Suprapubic skin (tissue), 4 donors: ENCODE measurements at regions not wholly inside any gene's neighbourhood (a gene's known extent, or its start where the extent isn't known, plus 50 kb on each side); places are given as distances from the start of the nearest gene placed in this dataset.

Experiments used
- CTCF ChIP-seq, 2 donors: fragments of 200-600 bp in 1 of 2; fragments of 450-650 bp in 1 of 2; sonication (generic) in 1 of 2; IDR thresholded peaks; one replicate each; pipeline ENCODE4 v1.5.1; 2016 to 2019; ENCODE audit warnings: antibody characterized with exemption in 2 of 2, mild to moderate bottlenecking in 1 of 2, moderate library complexity in 1 of 2
- EP300 ChIP-seq: sonication (generic); formaldehyde crosslinking; IDR thresholded peaks from one replicate; pipeline ENCODE4 v1.6.1; 2017; ENCODE audit warnings: antibody characterized with exemption
- POLR2A ChIP-seq, 2 donors: fragments of 450-650 bp; IDR thresholded peaks; one replicate each; pipeline ENCODE4 v1.6.1; 2017; ENCODE audit warnings: antibody characterized with exemption in 2 of 2, mild to moderate bottlenecking in 2 of 2, moderate library complexity in 2 of 2
- POLR2AphosphoS5 ChIP-seq, 3 donors: sonication (generic); formaldehyde crosslinking; IDR thresholded peaks; one replicate each; pipeline ENCODE4 v1.6.1; 2017; ENCODE audit warnings: antibody characterized with exemption in 3 of 3

GRCh38 chr10:9111976-9112375 lies 1057.5 kb downstream of the GATA3 start:
- TF ChIP-seq CTCF (IDR thresholded peaks at IDR 0.05), result no peak
- TF ChIP-seq POLR2A (IDR thresholded peaks at IDR 0.05), result no peak
- no peak for TF ChIP-seq POLR2AphosphoS5 (IDR thresholded peaks at IDR 0.05)
- no peak for TF ChIP-seq EP300
